ENCODE measurements at regions not wholly inside any gene's neighbourhood (a gene's known extent, or its start where the extent isn't known, plus 50 kb on each side); places are given as distances from the start of the nearest gene placed in this dataset.

GRCh38 chr19:46911456-46911855 is 50.7 kb downstream of the ARHGAP35 start:
- Histone ChIP-seq H4K20me1 (ENCODE audit: control insufficient read depth, extremely low read depth, insufficient read depth, low read length) (no peaks in the 10 kb centered on the region), H3K27me3 (ENCODE audit: control insufficient read depth, extremely low read depth, insufficient read depth, low read length) (no peaks in the 10 kb centered on the region), H2AFZ (ENCODE audit: control insufficient read depth, low read length) (no peak overlapping the region), H3K4me1 (ENCODE audit: control insufficient read depth, extremely low read depth, insufficient read depth, low read length) (peaks cover 12% of the 10 kb centered on the region), H3K79me2 (ENCODE audit: control insufficient read depth, insufficient read depth, low read length) (peaks cover 83% of the 10 kb centered on the region), H3K4me3 (ENCODE audit: control insufficient read depth in 2 of 3, extremely low read depth in 1 of 3, insufficient read depth in 2 of 3, low read depth in 1 of 3, low read length in 3 of 3) (no peak overlapping the region), H3K36me3 (ENCODE audit: control insufficient read depth in 2 of 2, extremely low read depth in 1 of 2, insufficient read depth in 2 of 2, low read length in 2 of 2) (no peaks in the 10 kb centered on the region), H3K4me2 (ENCODE audit: control insufficient read depth, extremely low read depth, insufficient read depth, low read depth, low read length) (no peak overlapping the region), H3K9me1 (ENCODE audit: control insufficient read depth, extremely low read depth, insufficient read depth, low read length) (no peaks in the 10 kb centered on the region), H3K9me3 (ENCODE audit: control insufficient read depth, low read depth, low read length) (no peaks in the 10 kb centered on the region), H3K27ac (ENCODE audit: control insufficient read depth, insufficient read depth, low read length) (no peak overlapping the region), H3K9ac (ENCODE audit: control insufficient read depth, extremely low read depth, insufficient read depth, low read length) (no peak overlapping the region)
- DNase-seq (ENCODE audit: low read depth, low spot score): no peak
- dilution Hi-C loops (cut with MboI; ENCODE audit: extremely low pct_ligation_motif_present, low sequenced_read_pairs): no loop called here
- no peak for FAIRE-seq
- TF ChIP-seq CTCF (optimal IDR thresholded peaks at IDR 0.05 in 1 of 3, IDR thresholded peaks at IDR 0.05 in 1 of 3, conservative IDR thresholded peaks at IDR 0.05 in 1 of 3; ENCODE audit: extremely low read depth in 1 of 3, insufficient read depth in 2 of 3, low read length in 3 of 3) (no peak), EZH2 (IDR thresholded peaks at IDR 0.05; ENCODE audit: low read length) (no peak)

- Histone ChIP-seq H3K9me3 (ENCODE audit: control insufficient read depth, low read depth, low read length) (no peaks in the 10 kb centered on the region), H3K4me1 (ENCODE audit: control insufficient read depth, extremely low read depth, insufficient read depth, low read length) (peaks cover 12% of the 10 kb centered on the region), H3K4me2 (ENCODE audit: control insufficient read depth, extremely low read depth, insufficient read depth, low read depth, low read length) (peak overlapping the region; percentile 54), H3K36me3 (ENCODE audit: control insufficient read depth in 2 of 2, extremely low read depth in 1 of 2, insufficient read depth in 2 of 2, low read length in 2 of 2) (no peaks in the 10 kb centered on the region), H3K27me3 (ENCODE audit: control insufficient read depth, extremely low read depth, insufficient read depth, low read length) (no peaks in the 10 kb centered on the region), H3K4me3 (ENCODE audit: control insufficient read depth in 2 of 3, extremely low read depth in 1 of 3, insufficient read depth in 2 of 3, low read depth in 1 of 3, low read length in 3 of 3) (peak overlapping the region in 1 of 3 experiments; percentile 14), H3K9ac (ENCODE audit: control insufficient read depth, extremely low read depth, insufficient read depth, low read length) (no peak overlapping the region), H3K79me2 (ENCODE audit: control insufficient read depth, insufficient read depth, low read length) (peaks cover 82% of the 10 kb centered on the region), H3K27ac (ENCODE audit: control insufficient read depth, insufficient read depth, low read length) (no peak overlapping the region), H4K20me1 (ENCODE audit: control insufficient read depth, extremely low read depth, insufficient read depth, low read length) (no peaks in the 10 kb centered on the region), H3K9me1 (ENCODE audit: control insufficient read depth, extremely low read depth, insufficient read depth, low read length) (no peaks in the 10 kb centered on the region), H2AFZ (ENCODE audit: control insufficient read depth, low read length) (no peak overlapping the region)
- no peak for FAIRE-seq
- DNase-seq (ENCODE audit: low read depth, low spot score): no peak
- no peak for TF ChIP-seq EZH2 (IDR thresholded peaks at IDR 0.05; ENCODE audit: low read length)
- no peak for TF ChIP-seq CTCF (optimal IDR thresholded peaks at IDR 0.05 in 1 of 3, IDR thresholded peaks at IDR 0.05 in 1 of 3, conservative IDR thresholded peaks at IDR 0.05 in 1 of 3; ENCODE audit: extremely low read depth in 1 of 3, insufficient read depth in 2 of 3, low read length in 3 of 3)
- dilution Hi-C loops (cut with MboI; ENCODE audit: extremely low pct_ligation_motif_present, low sequenced_read_pairs): no loop called here
Observed at GRCh38 chr19:46913198-46913851, 52.5 kb downstream of the ARHGAP35 start.

Measured in keratinocyte (primary cell).